GM21515 (cell line): ENCODE measurements at regions not wholly inside any gene's neighbourhood (a gene's known extent, or its start where the extent isn't known, plus 50 kb on each side); places are given as distances from the start of the nearest gene placed in this dataset.

Source experiments
- ATAC-seq: cut with Tn5 transposase; IDR thresholded peaks from one replicate; pipeline ENCODE4 v1.9.1; 2021; ENCODE audit not compliant: unreplicated experiment

GRCh38 chr12:75844049-75844770 is 187.4 kb downstream of the PHLDA1 start:
- no peak for ATAC-seq

- no peak for ATAC-seq
These were observed 189.5 kb downstream of the PHLDA1 start for GRCh38 chr12:75842090-75842489.

DNA sequence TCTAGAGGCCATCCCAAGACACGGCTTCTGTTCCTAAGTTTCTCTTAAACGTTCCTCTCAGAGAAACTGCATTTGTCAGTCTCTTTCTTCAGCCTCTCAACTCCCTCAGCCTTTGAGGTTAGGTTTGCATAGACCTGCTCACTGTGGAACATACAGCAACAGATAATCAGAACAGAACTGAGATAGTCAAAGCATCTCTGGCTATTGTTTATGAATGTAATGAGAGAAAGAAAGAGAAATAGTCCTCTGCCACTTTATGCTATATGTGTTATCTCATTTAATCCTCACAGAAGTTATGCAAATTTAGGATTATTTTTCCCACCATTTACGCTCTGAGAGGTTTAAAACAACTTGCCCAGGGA is 190.6 kb downstream of the PHLDA1 start:
- ATAC-seq = no peak

- ATAC-seq = no peak
These were observed 193.3 kb downstream of the PHLDA1 start for GRCh38 chr12:75838309-75838708.

DNA sequence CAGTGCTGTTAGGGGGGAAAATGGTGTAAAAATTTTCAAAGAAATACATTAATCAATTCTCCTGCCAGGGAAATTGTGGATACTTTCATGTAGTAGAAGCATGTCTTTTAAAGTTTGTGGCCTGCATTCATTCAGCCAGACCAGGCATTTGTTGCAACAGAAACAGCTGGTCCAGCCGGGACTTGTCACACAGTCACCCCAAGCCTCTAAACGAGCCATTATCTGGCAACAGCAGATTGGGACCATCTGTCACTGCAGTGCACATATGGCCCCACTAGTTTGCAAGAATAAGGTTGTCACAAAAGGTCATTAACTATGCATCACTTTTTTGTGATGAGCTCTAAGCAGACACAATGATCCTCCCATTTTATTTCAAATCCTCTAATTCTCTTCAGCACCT is 193.9 kb downstream of the PHLDA1 start:
- ATAC-seq = no peak

- no peak for ATAC-seq
These were observed 195.0 kb downstream of the PHLDA1 start for GRCh38 chr12:75836533-75836932.

- no peak for ATAC-seq
These were observed 197.0 kb downstream of the PHLDA1 start for GRCh38 chr12:75834591-75834990.

DNA sequence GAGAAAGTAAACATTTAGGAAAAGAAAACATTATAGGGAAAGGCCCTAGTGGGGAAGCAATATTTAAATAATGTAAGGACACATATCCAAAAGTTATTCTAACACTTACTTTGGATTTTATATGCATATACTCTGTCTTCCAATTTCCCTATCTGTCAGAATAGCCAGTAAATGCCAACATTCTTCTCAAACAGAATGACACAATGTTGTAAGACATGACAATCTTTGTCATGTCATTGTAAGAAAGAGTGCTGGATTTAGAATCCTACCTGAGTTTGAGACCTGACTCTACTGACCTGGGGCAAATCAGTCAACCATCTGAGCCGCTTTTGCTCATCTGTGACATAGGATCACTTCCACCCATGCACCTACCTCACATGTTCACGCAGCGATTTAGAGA is 198.3 kb downstream of the PHLDA1 start:
- no peak for ATAC-seq

GRCh38 chr12:75831402-75831801 is 200.2 kb downstream of the PHLDA1 start:
- no peak for ATAC-seq

DNA sequence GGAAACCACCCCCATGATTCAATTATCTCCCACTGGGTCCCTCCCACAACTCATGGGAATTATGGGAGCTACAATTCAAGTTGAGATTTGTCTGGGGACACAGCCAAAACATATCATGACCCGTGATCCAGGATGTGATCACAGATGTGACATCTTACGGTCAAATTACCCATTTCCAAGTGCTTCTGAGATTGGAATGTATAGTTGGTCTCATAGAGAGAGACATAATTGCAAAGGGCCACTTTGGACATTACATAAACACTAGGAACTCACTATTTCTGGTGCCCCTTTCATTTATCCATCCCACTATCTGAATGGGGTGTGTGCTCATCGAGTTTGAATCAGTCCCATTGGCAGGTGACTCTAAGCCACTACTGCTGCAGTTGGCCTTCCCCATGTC is 204.5 kb downstream of the PHLDA1 start:
- no peak for ATAC-seq

- ATAC-seq = no peak
These were observed 205.9 kb downstream of the PHLDA1 start for GRCh38 chr12:75825686-75826085.

- ATAC-seq = no peak
These were observed 208.1 kb downstream of the PHLDA1 start for GRCh38 chr12:75823475-75823874.

- no peak for ATAC-seq
These were observed 209.2 kb downstream of the PHLDA1 start for GRCh38 chr12:75822416-75822815.

DNA sequence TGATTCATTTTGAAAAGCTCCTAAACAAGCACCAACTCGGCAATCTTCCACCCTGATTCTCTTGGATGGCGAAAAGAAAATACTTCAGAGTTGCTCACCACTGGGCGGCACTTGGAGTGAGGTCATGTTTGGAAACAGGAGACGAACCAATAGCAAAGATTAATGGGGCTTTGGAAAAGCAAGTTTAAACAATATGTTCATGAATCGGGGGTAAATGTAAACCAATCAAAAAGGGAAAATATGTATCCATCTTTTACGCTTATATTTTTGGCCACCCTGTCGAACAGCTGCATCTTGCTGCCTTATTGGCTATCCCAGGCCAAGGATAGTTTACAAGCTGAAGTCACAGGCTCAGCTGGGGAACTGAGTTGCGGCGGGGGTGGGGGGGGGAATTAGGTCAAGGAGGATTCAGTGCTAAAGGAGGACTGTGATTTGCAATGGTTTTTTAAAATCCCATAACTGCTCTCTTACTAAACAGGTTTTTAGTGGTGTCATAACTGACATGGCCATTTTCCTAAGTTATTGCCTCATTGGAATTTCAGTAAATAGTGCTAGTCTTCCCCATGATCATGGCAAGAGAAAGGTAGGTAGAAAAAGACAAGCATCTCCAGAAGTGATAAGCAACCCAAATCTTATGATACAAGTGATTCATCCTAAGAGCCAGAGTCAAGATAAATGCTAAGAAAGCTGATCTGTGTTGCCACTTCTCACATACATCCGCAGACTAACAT is 210.6 kb downstream of the PHLDA1 start:
- ATAC-seq = no peak

- no peak for ATAC-seq
These were observed 211.5 kb downstream of the PHLDA1 start for GRCh38 chr12:75820071-75820470.

- ATAC-seq = no peak
These were observed 212.1 kb downstream of the PHLDA1 start for GRCh38 chr12:75819512-75819911.

- no peak for ATAC-seq
These were observed 212.7 kb downstream of the PHLDA1 start for GRCh38 chr12:75818863-75819262.

GRCh38 chr12:75816897-75817296 is 214.7 kb downstream of the PHLDA1 start:
- ATAC-seq = no peak

DNA sequence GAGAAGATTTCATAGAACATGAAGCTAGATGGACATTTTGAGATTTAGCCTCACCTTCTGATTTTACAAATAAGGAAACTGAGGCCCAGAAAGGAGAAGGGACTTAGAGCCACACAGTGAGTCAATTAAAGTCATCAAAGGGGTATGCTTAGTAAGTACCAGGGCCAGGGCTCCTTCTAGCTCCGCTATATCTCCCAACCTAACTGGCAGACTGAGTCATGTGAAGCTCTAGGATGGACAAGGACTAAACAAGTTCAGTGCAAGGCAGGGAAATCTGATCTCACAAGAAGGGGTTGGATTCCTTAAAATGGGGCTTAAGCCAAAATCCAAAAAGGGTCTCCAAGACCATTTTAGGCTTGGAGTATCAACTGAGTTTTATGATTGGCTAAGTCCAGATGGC is 215.8 kb downstream of the PHLDA1 start:
- ATAC-seq = no peak

DNA sequence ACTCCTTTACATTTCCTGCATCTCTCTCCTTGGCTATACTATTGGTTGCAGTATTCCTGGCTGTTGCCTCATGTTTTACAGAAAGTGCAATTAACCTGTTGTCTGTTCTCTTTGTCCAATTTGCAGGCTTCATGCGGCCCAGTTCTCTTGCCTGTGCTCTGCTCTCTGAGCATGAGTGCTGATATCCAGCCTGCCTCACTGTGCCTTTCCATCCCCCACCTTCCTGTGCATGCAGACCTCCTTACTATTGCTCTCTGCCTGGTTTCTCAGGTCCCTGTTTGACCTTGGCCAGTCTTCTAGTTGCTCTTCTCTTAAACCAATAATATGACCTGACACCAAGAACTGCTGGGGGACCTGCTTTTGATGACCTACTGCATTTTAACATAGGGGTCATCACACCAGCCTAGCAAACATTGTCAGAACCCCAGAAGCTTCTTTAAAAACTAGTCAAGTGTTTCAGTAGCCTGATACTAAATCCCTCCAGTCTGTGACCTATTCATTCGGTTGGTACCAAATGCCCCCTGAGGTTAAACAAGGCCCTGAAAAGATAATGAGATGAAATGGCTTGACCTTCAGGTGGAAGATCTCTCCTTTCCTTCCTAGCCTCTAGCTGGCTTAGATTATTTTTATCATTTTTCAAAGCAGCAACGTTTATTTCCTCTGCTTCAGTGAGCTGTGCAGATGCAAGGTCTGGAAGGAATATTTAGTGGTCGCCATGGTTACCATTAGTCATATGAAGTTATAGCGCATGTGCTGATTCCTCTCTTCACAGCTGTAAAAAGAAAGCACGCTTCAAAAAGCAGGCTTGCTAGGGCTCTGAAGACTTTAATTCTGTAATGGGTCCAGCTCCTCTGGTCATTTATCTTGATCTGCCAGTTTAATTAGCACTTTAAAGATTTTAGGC is 216.5 kb downstream of the PHLDA1 start:
- no peak for ATAC-seq

DNA sequence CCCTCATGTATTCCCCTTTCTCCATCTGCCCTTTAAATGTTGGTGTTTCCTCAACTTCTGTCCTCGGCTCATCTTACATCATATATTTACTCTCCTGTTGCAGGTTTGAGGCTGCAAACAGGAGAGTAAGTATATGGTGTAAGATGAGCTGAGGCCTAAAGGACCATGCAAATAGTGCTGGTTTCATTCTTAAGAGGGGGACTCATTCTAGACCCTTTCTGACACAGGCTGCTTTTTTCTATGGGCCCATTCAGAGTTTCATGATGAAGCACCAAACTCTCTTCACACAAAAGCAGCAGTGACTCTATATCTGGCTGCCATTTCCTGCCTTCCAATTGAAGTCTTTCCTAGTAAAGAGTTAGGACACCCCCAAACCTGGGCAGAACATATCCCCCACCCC is 218.5 kb downstream of the PHLDA1 start:
- ATAC-seq = no peak
